COLO829 (cell line): ENCODE measurements at regions not wholly inside any gene's neighbourhood (a gene's known extent, or its start where the extent isn't known, plus 50 kb on each side); places are given as distances from the start of the nearest gene placed in this dataset.

Experiments
- DNase-seq: peaks from one replicate; pipeline ENCODE4 v3.0.0; 2012; ENCODE audit warnings: low spot score

- no peak for DNase-seq
These were observed 472.4 kb upstream of the SPHKAP start for GRCh38 chr2:228653884-228654283.

GRCh38 chr2:228652366-228652765 lies 470.9 kb upstream of the SPHKAP start:
- DNase-seq = no peak

GRCh38 chr2:228649876-228650275 lies 468.4 kb upstream of the SPHKAP start:
- no peak for DNase-seq

- no peak for DNase-seq
These were observed 468.0 kb upstream of the SPHKAP start for GRCh38 chr2:228649447-228649846.

GRCh38 chr2:228648541-228648940 lies 467.1 kb upstream of the SPHKAP start:
- no peak for DNase-seq

GRCh38 chr2:228646061-228646460 lies 464.6 kb upstream of the SPHKAP start:
- DNase-seq = no peak

GRCh38 chr2:228644199-228644598 lies 462.7 kb upstream of the SPHKAP start:
- DNase-seq = no peak

- no peak for DNase-seq
These were observed 461.4 kb upstream of the SPHKAP start for GRCh38 chr2:228642861-228643260.

- no peak for DNase-seq
These were observed 449.3 kb upstream of the SPHKAP start for GRCh38 chr2:228630786-228631185.

GRCh38 chr2:228629251-228629650 lies 447.8 kb upstream of the SPHKAP start:
- no peak for DNase-seq

- no peak for DNase-seq
These were observed 447.2 kb upstream of the SPHKAP start for GRCh38 chr2:228628682-228629081.

GRCh38 chr2:228627510-228627909 lies 446.0 kb upstream of the SPHKAP start:
- no peak for DNase-seq

- peak; percentile 44 for DNase-seq
These were observed 444.0 kb upstream of the SPHKAP start for GRCh38 chr2:228625481-228625880.

GRCh38 chr2:228624733-228625132 lies 443.2 kb upstream of the SPHKAP start:
- no peak for DNase-seq

- no peak for DNase-seq
These were observed 434.0 kb upstream of the SPHKAP start for GRCh38 chr2:228615496-228615895.

- no peak for DNase-seq
These were observed 433.3 kb upstream of the SPHKAP start for GRCh38 chr2:228614741-228615140.

- peak; percentile 14 for DNase-seq
These were observed 431.8 kb upstream of the SPHKAP start for GRCh38 chr2:228613133-228613850.

- DNase-seq = no peak
These were observed 429.7 kb upstream of the SPHKAP start for GRCh38 chr2:228611171-228611570.

- DNase-seq = no peak
These were observed 420.8 kb upstream of the SPHKAP start for GRCh38 chr2:228602288-228602687.

GRCh38 chr2:228600265-228600664 lies 418.8 kb upstream of the SPHKAP start:
- DNase-seq = peak; percentile 39

GRCh38 chr2:228599781-228600180 lies 418.3 kb upstream of the SPHKAP start:
- no peak for DNase-seq

GRCh38 chr2:228599297-228599696 lies 417.8 kb upstream of the SPHKAP start:
- DNase-seq = no peak

GRCh38 chr2:228597032-228597431 lies 415.5 kb upstream of the SPHKAP start:
- no peak for DNase-seq

GRCh38 chr2:228594012-228594411 lies 412.5 kb upstream of the SPHKAP start:
- no peak for DNase-seq
